ENCODE measurements at regions not wholly inside any gene's neighbourhood (a gene's known extent, or its start where the extent isn't known, plus 50 kb on each side); places are given as distances from the start of the nearest gene placed in this dataset.

DNA sequence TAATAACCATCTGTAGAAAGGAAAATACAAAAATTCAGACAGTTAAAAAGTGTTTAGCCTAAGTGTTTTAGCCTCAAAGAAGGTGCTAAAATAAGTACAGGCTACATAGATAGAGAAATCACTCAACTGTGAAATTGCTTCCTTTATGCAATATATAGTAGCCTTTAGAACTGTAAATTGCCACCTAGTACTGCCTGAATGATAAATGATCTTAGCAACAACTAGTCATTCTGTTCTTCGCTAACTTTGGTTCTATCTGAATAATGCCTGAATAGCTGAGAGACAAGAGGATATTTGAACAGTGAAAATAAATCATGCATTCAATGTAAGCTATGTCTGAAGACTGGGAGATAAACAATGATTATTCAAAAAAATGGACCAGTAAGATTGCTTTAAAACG, 603.3 kb upstream of the PTCHD4 start:
- ATAC-seq: no peak

DNA sequence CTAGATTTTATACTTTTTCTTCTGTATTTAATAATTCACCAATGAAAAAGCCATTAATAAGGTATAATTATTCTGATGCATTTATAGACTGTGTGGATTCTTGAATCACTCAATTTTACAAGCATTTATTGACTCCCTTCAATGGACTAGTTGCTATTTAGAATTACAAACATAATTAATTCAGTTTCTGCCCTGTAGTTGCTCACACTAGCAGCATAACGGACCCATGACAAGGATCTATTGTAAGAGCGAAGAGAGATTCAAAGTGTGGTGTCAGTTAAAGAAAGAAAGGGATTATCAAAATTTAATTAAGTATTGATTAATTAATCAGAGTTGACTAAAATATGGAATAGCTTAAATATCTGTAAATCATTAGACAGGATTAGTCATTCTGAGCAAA, 602.6 kb upstream of the PTCHD4 start:
- H3K27me3 Mint-ChIP-seq (ENCODE audit: low read depth): no peaks in the 10 kb centered on the region
- H3K9me3 Mint-ChIP-seq (ENCODE audit: insufficient read depth): no peaks in the 10 kb centered on the region
- H3K27ac Mint-ChIP-seq: no peak overlapping the region
- ATAC-seq (no peak), DNase-seq (no peak)
- ChIA-PET POLR2A (no interaction called here), CTCF (no interaction called here)
- no peaks in the 10 kb centered on the region for H3K4me1 Mint-ChIP-seq (ENCODE audit: low read depth)
- no peak overlapping the region for H3K4me3 Mint-ChIP-seq
- no peaks in the 10 kb centered on the region for H3K36me3 Mint-ChIP-seq (ENCODE audit: low read depth)

More for the DNA sequence above, 603.3 kb upstream of the PTCHD4 start:
- Mint-ChIP-seq H3K4me1 (ENCODE audit: low read depth) (no peaks in the 10 kb centered on the region), H3K36me3 (ENCODE audit: low read depth) (no peaks in the 10 kb centered on the region), H3K4me3 (no peak overlapping the region), H3K27me3 (ENCODE audit: low read depth) (no peaks in the 10 kb centered on the region), H3K9me3 (ENCODE audit: insufficient read depth) (no peaks in the 10 kb centered on the region), H3K27ac (no peak overlapping the region)
- DNase-seq: no peak
- ChIA-PET POLR2A (no interaction called here), CTCF (no interaction called here)

DNA sequence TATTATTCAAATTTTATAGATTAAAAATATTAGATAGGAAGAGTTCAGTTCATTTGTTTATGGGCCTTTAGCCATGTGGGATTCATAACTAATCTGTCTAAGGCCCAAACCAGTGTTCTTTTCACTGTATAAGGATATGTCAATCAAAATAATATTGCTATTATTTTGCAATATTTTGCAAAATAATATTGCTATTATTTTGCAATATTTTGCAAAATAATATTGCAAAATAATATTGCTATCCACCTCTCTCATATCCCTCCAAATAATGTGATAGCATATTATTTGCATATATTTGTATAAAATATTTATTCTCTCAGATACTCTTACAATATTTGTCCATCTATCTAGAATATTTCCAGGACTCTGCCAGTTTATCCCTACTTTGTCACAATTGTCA, 595.3 kb upstream of the PTCHD4 start:
- Mint-ChIP-seq H3K27me3 (ENCODE audit: low read depth) (no peaks in the 10 kb centered on the region), H3K9me3 (ENCODE audit: insufficient read depth) (peaks cover 11% of the 10 kb centered on the region), H3K27ac (no peak overlapping the region), H3K4me1 (ENCODE audit: low read depth) (no peaks in the 10 kb centered on the region), H3K36me3 (ENCODE audit: low read depth) (no peaks in the 10 kb centered on the region), H3K4me3 (no peak overlapping the region)
- ChIA-PET CTCF (no interaction called here), POLR2A (no interaction called here)
- ATAC-seq (no peak), DNase-seq (no peak)

DNA sequence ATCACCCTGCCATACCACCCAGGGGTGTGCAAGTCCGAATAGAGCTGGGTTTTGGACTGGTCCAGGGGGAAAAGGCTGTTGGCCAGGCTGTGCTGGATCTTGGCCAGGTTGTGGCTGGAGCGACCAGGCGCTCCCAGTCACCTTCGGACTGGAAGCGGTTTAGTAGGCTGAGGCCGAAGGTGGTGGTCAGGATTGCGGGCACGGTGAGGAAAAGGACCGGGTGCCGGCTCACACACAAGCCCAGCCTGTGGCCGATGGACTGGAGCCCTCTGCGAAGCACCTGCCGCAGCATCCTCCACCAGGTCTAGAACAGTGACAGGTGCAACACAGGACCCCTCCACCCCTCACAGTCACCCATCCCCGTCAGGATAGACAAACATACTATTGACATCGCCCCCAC, 590.6 kb upstream of the PTCHD4 start:
- no peak for ATAC-seq
- H3K27me3 Mint-ChIP-seq (ENCODE audit: low read depth): no peaks in the 10 kb centered on the region
- H3K36me3 Mint-ChIP-seq (ENCODE audit: low read depth): no peaks in the 10 kb centered on the region
- no peaks in the 10 kb centered on the region for H3K4me1 Mint-ChIP-seq (ENCODE audit: low read depth)
- H3K9me3 Mint-ChIP-seq (ENCODE audit: insufficient read depth): peaks cover 34% of the 10 kb centered on the region
- no peak overlapping the region for H3K27ac Mint-ChIP-seq
- ChIA-PET POLR2A (no interaction called here), CTCF (no interaction called here)
- no peak for DNase-seq
- no peak overlapping the region for H3K4me3 Mint-ChIP-seq

DNA sequence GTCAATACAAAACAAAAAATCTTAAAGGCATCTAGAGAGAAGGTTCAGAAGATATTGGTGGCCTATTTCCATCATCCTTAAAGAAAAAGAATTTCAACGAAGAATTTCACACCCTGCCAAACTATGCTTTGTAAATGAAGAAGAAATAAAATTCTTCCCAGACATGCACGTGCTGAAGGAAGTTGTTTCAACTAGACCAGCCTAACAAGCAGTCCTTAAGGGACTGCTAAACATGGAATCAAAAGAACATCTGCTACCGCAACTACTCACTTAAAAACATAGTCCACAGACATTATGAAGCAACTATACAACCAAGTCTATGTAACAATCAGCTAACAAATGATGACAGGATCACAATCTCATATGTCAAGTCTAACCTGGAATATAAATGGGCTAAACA, 584.9 kb upstream of the PTCHD4 start:
- Mint-ChIP-seq H3K27me3 (ENCODE audit: low read depth) (no peaks in the 10 kb centered on the region), H3K9me3 (ENCODE audit: insufficient read depth) (peaks cover 29% of the 10 kb centered on the region), H3K36me3 (ENCODE audit: low read depth) (no peaks in the 10 kb centered on the region), H3K27ac (no peak overlapping the region), H3K4me3 (no peak overlapping the region), H3K4me1 (ENCODE audit: low read depth) (no peaks in the 10 kb centered on the region)
- ChIA-PET CTCF (no interaction called here), POLR2A (no interaction called here)
- ATAC-seq: no peak
- DNase-seq: no peak

DNA sequence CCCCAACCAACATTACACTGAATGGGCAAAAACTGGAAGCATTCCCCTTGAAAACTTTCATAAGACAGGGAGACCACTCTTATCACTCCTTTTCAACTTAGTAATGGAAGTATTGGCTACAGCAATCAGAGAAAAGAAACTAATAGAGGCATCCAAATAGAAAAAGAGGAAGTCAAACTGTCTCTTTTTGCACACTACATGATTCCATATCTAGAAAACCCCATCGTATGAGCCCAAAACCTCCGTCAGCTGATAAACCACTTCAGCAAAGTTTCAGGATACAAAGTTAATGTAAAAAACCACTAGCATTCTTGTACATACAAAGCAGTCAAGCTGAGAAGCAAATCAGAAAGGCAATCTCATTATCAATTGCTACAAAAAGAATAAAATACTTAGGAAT, 580.4 kb upstream of the PTCHD4 start:
- Mint-ChIP-seq H3K4me1 (ENCODE audit: low read depth) (no peaks in the 10 kb centered on the region), H3K36me3 (ENCODE audit: low read depth) (no peaks in the 10 kb centered on the region), H3K4me3 (no peak overlapping the region), H3K27me3 (ENCODE audit: low read depth) (no peaks in the 10 kb centered on the region), H3K9me3 (ENCODE audit: insufficient read depth) (peaks cover 18% of the 10 kb centered on the region), H3K27ac (no peak overlapping the region)
- ATAC-seq (no peak), DNase-seq (no peak)
- ChIA-PET CTCF (no interaction called here), POLR2A (no interaction called here)

DNA sequence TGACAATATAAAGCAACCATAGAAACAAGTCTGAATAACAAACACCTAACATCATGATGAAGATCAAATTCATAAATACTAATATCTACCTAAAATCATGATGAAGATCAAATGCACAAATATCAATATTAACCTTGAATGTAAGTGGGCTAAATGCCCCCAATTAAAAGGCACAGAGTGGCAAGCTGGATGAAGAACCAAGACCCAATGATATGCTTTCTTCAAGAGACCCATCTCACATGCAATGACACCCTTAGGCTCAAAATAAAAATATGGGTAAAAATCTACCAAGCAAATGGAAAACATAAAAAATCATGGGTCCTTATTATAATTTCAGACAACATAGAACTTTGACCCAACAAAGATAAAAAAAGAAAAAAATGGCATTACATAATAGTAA, 578.5 kb upstream of the PTCHD4 start:
- Mint-ChIP-seq H3K9me3 (ENCODE audit: insufficient read depth) (peaks cover 17% of the 10 kb centered on the region), H3K27ac (no peak overlapping the region), H3K4me1 (ENCODE audit: low read depth) (no peaks in the 10 kb centered on the region), H3K27me3 (ENCODE audit: low read depth) (no peaks in the 10 kb centered on the region), H3K4me3 (no peak overlapping the region), H3K36me3 (ENCODE audit: low read depth) (no peaks in the 10 kb centered on the region)
- no peak for DNase-seq
- ChIA-PET POLR2A (no interaction called here), CTCF (no interaction called here)
- ATAC-seq: no peak

DNA sequence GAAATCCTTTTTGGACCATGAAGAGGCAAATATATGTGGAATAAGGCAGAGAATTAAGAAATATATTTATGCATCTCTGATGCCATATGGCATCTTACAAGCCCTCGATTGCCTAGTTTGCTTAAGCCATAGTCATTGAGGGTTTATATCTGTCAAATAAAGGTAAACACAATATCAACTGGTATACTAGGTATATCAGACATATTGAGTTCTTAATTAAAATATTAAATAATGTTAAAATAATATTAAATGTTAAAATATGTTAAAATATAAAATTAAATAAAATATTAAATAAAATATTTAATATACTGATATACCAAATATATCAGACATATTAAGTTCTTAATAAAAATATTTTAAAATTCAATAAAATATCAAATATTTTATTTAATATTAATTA, 567.4 kb upstream of the PTCHD4 start:
- H3K36me3 Mint-ChIP-seq (ENCODE audit: low read depth): no peaks in the 10 kb centered on the region
- H3K27me3 Mint-ChIP-seq (ENCODE audit: low read depth): no peaks in the 10 kb centered on the region
- H3K27ac Mint-ChIP-seq: no peak overlapping the region
- no peaks in the 10 kb centered on the region for H3K9me3 Mint-ChIP-seq (ENCODE audit: insufficient read depth)
- DNase-seq: no peak
- no peaks in the 10 kb centered on the region for H3K4me1 Mint-ChIP-seq (ENCODE audit: low read depth)
- POLR2A ChIA-PET: no interaction called here
- H3K4me3 Mint-ChIP-seq: no peak overlapping the region
- ATAC-seq: no peak
- CTCF ChIA-PET: no interaction called here

DNA sequence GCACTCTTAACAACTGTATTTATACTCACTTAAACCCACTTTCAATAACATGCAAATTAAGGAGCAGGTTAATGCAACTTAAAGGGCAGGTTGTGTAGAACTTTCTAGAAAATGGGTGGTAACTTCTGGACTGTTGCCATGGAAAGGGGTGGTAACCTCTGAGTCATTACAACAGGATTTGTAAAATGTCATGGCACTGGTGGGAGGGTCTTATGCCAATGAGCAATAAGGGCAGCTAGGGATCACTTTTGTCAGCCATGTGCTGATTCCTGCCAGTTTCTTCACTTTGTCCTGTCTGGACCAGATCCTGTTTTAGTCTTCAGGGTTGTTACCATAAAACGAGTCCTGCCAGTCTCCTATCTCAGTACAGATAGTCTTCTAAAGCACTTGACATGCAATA, 560.5 kb upstream of the PTCHD4 start:
- no peaks in the 10 kb centered on the region for H3K36me3 Mint-ChIP-seq (ENCODE audit: low read depth)
- no peaks in the 10 kb centered on the region for H3K4me1 Mint-ChIP-seq (ENCODE audit: low read depth)
- H3K27ac Mint-ChIP-seq: no peak overlapping the region
- no peaks in the 10 kb centered on the region for H3K27me3 Mint-ChIP-seq (ENCODE audit: low read depth)
- ATAC-seq: no peak
- H3K4me3 Mint-ChIP-seq: no peak overlapping the region
- DNase-seq: no peak
- ChIA-PET POLR2A (no interaction called here), CTCF (no interaction called here)
- H3K9me3 Mint-ChIP-seq (ENCODE audit: insufficient read depth): peaks cover 11% of the 10 kb centered on the region

DNA sequence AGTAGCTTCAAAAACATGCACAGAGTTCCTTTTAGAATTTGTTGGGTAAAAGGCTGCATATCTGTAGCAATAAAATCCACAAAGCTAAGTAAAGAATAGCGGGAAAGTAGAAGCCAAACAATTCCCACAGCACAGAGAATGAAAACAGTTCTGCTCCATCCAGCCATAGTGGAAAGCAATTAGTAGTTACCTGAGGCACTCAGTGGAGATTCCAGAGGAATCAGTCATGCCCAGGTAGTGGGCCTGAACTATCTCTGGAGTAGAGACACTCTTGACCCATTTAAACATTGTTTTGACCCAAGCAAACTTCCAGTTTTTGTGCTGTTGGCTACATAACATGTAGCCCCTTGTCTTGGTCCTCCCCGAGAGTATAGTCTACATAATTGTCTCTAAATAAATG, 559.5 kb upstream of the PTCHD4 start:
- no peak overlapping the region for H3K4me3 Mint-ChIP-seq
- H3K36me3 Mint-ChIP-seq (ENCODE audit: low read depth): no peaks in the 10 kb centered on the region
- ChIA-PET CTCF (no interaction called here), POLR2A (no interaction called here)
- ATAC-seq (no peak), DNase-seq (no peak)
- peaks cover 11% of the 10 kb centered on the region for H3K9me3 Mint-ChIP-seq (ENCODE audit: insufficient read depth)
- H3K27ac Mint-ChIP-seq: no peak overlapping the region
- no peaks in the 10 kb centered on the region for H3K27me3 Mint-ChIP-seq (ENCODE audit: low read depth)
- H3K4me1 Mint-ChIP-seq (ENCODE audit: low read depth): no peaks in the 10 kb centered on the region

DNA sequence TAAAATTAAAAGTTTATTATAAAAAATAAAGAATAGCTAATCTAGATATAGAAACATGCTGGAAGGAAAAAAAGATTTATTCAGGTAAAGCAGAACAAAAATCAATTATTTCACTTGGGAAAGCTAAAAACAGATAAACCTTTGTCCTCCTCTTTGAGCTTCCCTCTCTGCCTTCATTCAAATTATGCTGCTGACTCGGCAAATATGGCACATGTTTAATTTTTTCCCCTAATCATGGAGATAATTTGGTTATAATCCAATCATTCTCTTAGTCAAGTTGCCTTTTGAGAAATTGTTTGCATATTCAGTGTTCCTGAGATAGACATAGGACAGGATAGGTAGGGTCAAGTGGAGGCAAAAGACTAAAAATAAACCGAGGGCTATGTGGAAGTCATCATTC, 556.8 kb upstream of the PTCHD4 start:
- CTCF ChIA-PET: no interaction called here
- Mint-ChIP-seq H3K27ac (no peak overlapping the region), H3K27me3 (ENCODE audit: low read depth) (no peaks in the 10 kb centered on the region), H3K4me3 (no peak overlapping the region), H3K9me3 (ENCODE audit: insufficient read depth) (peaks cover 11% of the 10 kb centered on the region), H3K36me3 (ENCODE audit: low read depth) (no peaks in the 10 kb centered on the region), H3K4me1 (ENCODE audit: low read depth) (no peaks in the 10 kb centered on the region)
- no peak for DNase-seq
- ATAC-seq: no peak
- POLR2A ChIA-PET: no interaction called here

DNA sequence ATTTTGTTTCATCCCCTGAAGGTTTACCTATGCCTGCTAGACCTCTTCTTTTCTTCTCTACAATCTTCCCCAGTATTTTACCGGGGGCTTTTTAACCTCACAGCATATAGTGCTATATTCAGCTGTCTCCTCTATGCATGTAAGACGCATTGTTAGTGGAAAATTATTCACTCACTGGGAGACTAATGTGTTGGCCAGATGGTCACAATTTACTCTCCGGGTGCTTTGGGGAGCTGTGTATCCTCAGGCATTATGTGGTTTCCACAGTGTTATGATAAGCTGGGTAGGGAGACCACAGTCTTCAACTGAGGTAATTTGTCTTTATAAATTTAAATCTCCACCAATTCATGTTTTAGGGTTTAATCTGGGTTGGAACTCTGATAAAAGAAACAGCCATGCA, 553.8 kb upstream of the PTCHD4 start:
- Mint-ChIP-seq H3K27me3 (ENCODE audit: low read depth) (no peaks in the 10 kb centered on the region), H3K9me3 (ENCODE audit: insufficient read depth) (peaks cover under 1% of the 10 kb centered on the region), H3K4me1 (ENCODE audit: low read depth) (no peaks in the 10 kb centered on the region), H3K36me3 (ENCODE audit: low read depth) (no peaks in the 10 kb centered on the region), H3K27ac (no peak overlapping the region), H3K4me3 (no peak overlapping the region)
- ATAC-seq (no peak), DNase-seq (no peak)
- ChIA-PET CTCF (no interaction called here), POLR2A (no interaction called here)

DNA sequence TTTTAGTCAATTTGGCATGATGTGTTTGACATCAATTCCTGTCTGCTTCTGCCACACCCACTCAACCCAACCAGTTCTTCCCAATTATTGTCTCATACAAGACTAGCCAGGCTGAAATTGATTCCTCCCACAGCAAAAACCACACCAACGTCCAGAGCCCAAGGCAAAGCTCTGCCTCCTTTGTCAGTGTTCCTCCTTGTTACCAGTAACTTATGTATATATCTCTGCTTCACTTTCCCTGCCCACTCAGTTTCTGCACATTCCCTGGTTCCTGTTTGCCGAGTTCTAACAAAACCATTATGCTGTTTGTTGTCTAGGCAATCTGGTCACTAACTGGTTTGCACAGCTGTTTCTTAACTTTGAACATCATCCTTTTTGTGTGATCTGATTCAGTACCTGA, 547.9 kb upstream of the PTCHD4 start:
- DNase-seq: no peak
- no peaks in the 10 kb centered on the region for H3K9me3 Mint-ChIP-seq (ENCODE audit: insufficient read depth)
- H3K36me3 Mint-ChIP-seq (ENCODE audit: low read depth): no peaks in the 10 kb centered on the region
- no peak for ATAC-seq
- no peaks in the 10 kb centered on the region for H3K4me1 Mint-ChIP-seq (ENCODE audit: low read depth)
- no peaks in the 10 kb centered on the region for H3K27me3 Mint-ChIP-seq (ENCODE audit: low read depth)
- H3K4me3 Mint-ChIP-seq: no peak overlapping the region
- H3K27ac Mint-ChIP-seq: no peak overlapping the region
- ChIA-PET CTCF (no interaction called here), POLR2A (no interaction called here)

DNA sequence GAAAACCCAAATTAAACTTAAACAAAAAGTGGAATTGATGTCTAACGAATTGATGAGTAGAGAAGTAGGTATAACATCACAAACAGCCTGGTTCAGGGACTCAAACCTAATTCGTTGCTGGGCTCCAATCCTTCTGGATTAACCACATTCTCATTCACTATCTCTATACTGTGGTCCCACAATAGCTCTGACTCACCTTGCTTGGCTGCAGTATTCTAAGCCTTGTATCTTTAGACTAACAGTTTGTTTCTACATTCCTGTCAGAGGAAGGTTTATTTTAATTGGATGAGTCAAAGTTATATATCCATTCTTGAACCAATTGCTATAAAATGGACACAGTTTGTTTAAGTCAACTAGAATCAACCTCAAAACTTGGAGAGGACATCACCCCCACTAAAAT, 530.5 kb upstream of the PTCHD4 start:
- ChIA-PET CTCF (no interaction called here), POLR2A (no interaction called here)
- Mint-ChIP-seq H3K4me3 (no peak overlapping the region), H3K27me3 (ENCODE audit: low read depth) (no peaks in the 10 kb centered on the region), H3K9me3 (ENCODE audit: insufficient read depth) (peaks cover 17% of the 10 kb centered on the region), H3K4me1 (ENCODE audit: low read depth) (no peaks in the 10 kb centered on the region), H3K36me3 (ENCODE audit: low read depth) (no peaks in the 10 kb centered on the region), H3K27ac (no peak overlapping the region)
- ATAC-seq: no peak
- DNase-seq: no peak

Data from activated CD8-positive, alpha-beta T cell treated with anti-CD3 and anti-CD28 coated beads, Interleukin-2, amount 10 ng/mL, durations not matched to agents 7 days and 5 days (primary cell).